ENCODE measurements at regions not wholly inside any gene's neighbourhood (a gene's known extent, or its start where the extent isn't known, plus 50 kb on each side); places are given as distances from the start of the nearest gene placed in this dataset.
A peak's percentile ranks its signal among the peaks of the same experiment; 100 is the strongest.

DNA sequence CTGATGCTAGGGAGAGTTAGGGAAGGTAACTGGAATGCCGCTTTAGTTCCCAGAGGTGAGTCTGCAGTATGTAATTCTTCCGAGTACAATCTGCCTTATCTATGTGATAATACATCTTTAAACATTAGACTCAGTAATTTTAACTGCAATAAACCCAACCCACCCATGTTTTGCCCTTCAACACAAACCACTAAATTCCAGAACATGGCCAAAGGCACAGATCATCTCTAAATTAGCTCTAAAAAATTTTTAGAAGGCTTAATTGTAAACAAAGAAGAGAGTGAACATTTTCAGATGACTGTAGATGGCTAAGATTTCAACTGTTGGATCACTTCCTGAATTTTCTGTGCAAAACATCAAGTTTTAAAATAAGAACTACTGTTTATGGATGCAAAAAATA, 488.7 kb upstream of the ID2 start:
- no peak overlapping the region for H2BK12ac ChIP-seq (ENCODE audit: low read length)
- DNase-seq (ENCODE audit: low spot score) = peak; percentile 14
- no peak overlapping the region for H3K9ac ChIP-seq (ENCODE audit: low read depth, low read length, poor library complexity)
- H2AK5ac ChIP-seq (ENCODE audit: low read depth, low read length) = no peak overlapping the region
- peak overlapping the region; percentile 83 for H3K27ac ChIP-seq (replicated peaks; ENCODE audit: low read length)
- H3K27me3 ChIP-seq (ENCODE audit: control insufficient read depth in 3 of 3, insufficient read depth in 3 of 3, low read depth in 1 of 3, low read length in 3 of 3) = no peaks in the 10 kb centered on the region
- no peak overlapping the region for H2BK120ac ChIP-seq (ENCODE audit: low read depth, low read length)
- H3K4me1 ChIP-seq (ENCODE audit: control insufficient read depth in 2 of 2, insufficient read depth in 1 of 2, low read depth in 1 of 2, low read length in 2 of 2) = peaks cover 16 to 21% of the 10 kb centered on the region in 2 donors
- H3K79me1 ChIP-seq (ENCODE audit: low read depth, low read length) = no peaks in the 10 kb centered on the region
- no peak overlapping the region for H4K8ac ChIP-seq (ENCODE audit: low read depth, low read length)
- no peak overlapping the region for H3K14ac ChIP-seq (ENCODE audit: low read length)
- no peak overlapping the region for H3K23ac ChIP-seq (ENCODE audit: low read depth, low read length, poor library complexity)
- no peak overlapping the region for H2BK5ac ChIP-seq (ENCODE audit: low read length)
- H2AFZ ChIP-seq (ENCODE audit: low read length) = peak overlapping the region; percentile 42
- no peak overlapping the region for H2BK15ac ChIP-seq (ENCODE audit: low read length)
- H3K18ac ChIP-seq (ENCODE audit: low read length) = no peak overlapping the region
- no CpG with 5 or more reads among the region's 2 CpGs for WGBS, 2 donors (ENCODE audit: extremely low coverage in 2 of 2, insufficient read length in 2 of 2, insufficient replicate concordance in 1 of 2)
- H4K91ac ChIP-seq (ENCODE audit: low read depth, low read length, poor library complexity) = no peak overlapping the region
- no peak overlapping the region for H3K4me2 ChIP-seq (ENCODE audit: insufficient read depth, low read length, poor library complexity, severe bottlenecking)
- H3K4me3 ChIP-seq (ENCODE audit: low read length in 2 of 2) = no peak overlapping the region
- H3K9me3 ChIP-seq (replicated peaks in 1 of 2; ENCODE audit: control insufficient read depth in 2 of 2, insufficient read depth in 1 of 2, low read depth in 1 of 2, low read length in 2 of 2) = no peaks in the 10 kb centered on the region
- no peaks in the 10 kb centered on the region for H3K36me3 ChIP-seq (replicated peaks in 1 of 2; ENCODE audit: control insufficient read depth in 2 of 2, insufficient read depth in 2 of 2, low read length in 2 of 2)
- H3K4ac ChIP-seq (ENCODE audit: low read length) = no peak overlapping the region

DNA sequence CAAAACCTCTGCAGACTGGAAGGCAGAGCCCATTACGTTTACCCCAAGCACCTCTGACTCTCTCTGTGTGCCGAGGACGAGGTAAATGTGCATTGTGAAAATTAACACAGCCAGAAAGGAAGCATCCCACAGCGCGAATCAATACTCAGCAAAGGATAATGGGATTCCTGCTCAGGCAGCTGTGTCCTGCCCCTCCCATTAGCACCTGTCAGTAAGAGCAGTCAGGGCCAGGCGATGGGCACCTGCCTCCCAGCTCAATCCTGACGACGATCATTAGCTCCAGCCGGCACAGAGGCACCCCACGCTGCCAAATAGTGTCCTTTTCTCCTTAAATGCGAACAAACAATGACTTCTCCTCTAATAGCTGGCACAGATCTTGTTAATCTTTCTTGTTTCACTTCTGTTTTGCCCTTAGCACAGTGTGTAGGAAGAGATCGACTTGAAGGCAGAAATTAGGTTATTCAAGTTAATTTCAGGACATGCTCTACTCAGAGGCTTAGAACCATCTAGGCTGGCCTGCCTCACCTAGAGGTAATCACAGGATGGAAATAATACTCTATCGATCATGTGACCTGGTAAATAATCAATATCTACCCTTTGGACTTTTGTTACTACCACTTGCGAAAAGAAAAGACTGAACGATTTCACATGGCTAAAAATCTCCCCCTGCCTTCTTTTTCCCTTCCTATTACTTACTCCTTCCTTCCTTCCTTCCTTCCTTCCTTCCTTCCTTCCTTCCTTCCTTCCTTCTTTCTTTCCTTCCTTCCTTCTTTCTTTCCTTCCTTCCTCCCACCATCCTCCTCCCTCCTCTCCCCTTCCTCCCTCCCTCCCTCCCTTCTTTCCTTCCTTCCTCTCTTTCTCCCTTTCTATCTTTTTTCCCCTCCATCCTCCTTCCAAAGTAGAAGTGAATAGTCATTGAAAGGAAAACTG, 487.9 kb upstream of the ID2 start:
- H3K27ac ChIP-seq (replicated peaks; ENCODE audit: low read length) = peak overlapping the region; percentile 83
- WGBS, 2 donors (ENCODE audit: extremely low coverage in 2 of 2, insufficient read length in 2 of 2, insufficient replicate concordance in 1 of 2) = no CpG with 5 or more reads among the region's 15 CpGs
- DNase-seq (ENCODE audit: low spot score) = peak; percentile 80

DNA sequence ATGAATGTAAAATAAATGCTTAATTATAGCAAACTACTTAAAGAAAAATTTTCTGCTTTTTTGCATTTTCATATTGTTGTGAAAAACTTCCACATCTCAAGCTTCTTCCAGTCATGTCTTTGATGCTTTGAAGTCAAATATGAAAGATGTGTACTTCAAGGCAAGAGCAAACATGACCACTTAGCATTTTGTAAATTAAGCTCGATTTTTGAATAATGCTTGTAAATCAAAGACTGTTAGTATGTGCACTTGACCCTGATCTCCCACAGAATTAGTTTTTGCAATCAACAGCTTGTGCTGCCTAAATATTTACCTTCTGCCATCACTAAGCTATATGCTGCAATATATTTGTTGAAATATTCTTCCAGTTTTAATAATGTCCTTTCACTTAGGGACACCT, 486.1 kb upstream of the ID2 start:
- no peak overlapping the region for H3K9ac ChIP-seq (ENCODE audit: low read depth, low read length, poor library complexity)
- no peak for DNase-seq (ENCODE audit: low spot score)
- H2BK5ac ChIP-seq (ENCODE audit: low read length) = no peak overlapping the region
- no peak overlapping the region for H3K14ac ChIP-seq (ENCODE audit: low read length)
- no peak overlapping the region for H2AFZ ChIP-seq (ENCODE audit: low read length)
- H3K18ac ChIP-seq (ENCODE audit: low read length) = no peak overlapping the region
- no peak overlapping the region for H4K8ac ChIP-seq (ENCODE audit: low read depth, low read length)
- H3K36me3 ChIP-seq (replicated peaks in 1 of 2; ENCODE audit: control insufficient read depth in 2 of 2, insufficient read depth in 2 of 2, low read length in 2 of 2) = no peaks in the 10 kb centered on the region
- H2BK12ac ChIP-seq (ENCODE audit: low read length) = no peak overlapping the region
- H2AK5ac ChIP-seq (ENCODE audit: low read depth, low read length) = no peak overlapping the region
- H2BK120ac ChIP-seq (ENCODE audit: low read depth, low read length) = no peak overlapping the region
- no peak overlapping the region for H3K27ac ChIP-seq (replicated peaks; ENCODE audit: low read length)
- no peak overlapping the region for H3K23ac ChIP-seq (ENCODE audit: low read depth, low read length, poor library complexity)
- H3K9me3 ChIP-seq (replicated peaks in 1 of 2; ENCODE audit: control insufficient read depth in 2 of 2, insufficient read depth in 1 of 2, low read depth in 1 of 2, low read length in 2 of 2) = no peaks in the 10 kb centered on the region
- no peak overlapping the region for H3K4me2 ChIP-seq (ENCODE audit: insufficient read depth, low read length, poor library complexity, severe bottlenecking)
- H3K79me1 ChIP-seq (ENCODE audit: low read depth, low read length) = no peaks in the 10 kb centered on the region
- peaks cover 14 to 21% of the 10 kb centered on the region in 2 donors for H3K4me1 ChIP-seq (ENCODE audit: control insufficient read depth in 2 of 2, insufficient read depth in 1 of 2, low read depth in 1 of 2, low read length in 2 of 2)
- no peak overlapping the region for H2BK15ac ChIP-seq (ENCODE audit: low read length)
- no peak overlapping the region for H3K4me3 ChIP-seq (ENCODE audit: low read length in 2 of 2)
- no peaks in the 10 kb centered on the region for H3K27me3 ChIP-seq (ENCODE audit: control insufficient read depth in 3 of 3, insufficient read depth in 3 of 3, low read depth in 1 of 3, low read length in 3 of 3)
- WGBS, 2 donors (ENCODE audit: extremely low coverage in 2 of 2, insufficient read length in 2 of 2, insufficient replicate concordance in 1 of 2) = no CpG with 5 or more reads among the region's 1 CpG
- no peak overlapping the region for H3K4ac ChIP-seq (ENCODE audit: low read length)
- H4K91ac ChIP-seq (ENCODE audit: low read depth, low read length, poor library complexity) = no peak overlapping the region

More for the DNA sequence above, 487.9 kb upstream of the ID2 start:
- Histone ChIP-seq H2AFZ (ENCODE audit: low read length) (peak overlapping the region; percentile 42), H2BK12ac (ENCODE audit: low read length) (no peak overlapping the region), H2BK15ac (ENCODE audit: low read length) (no peak overlapping the region), H4K91ac (ENCODE audit: low read depth, low read length, poor library complexity) (no peak overlapping the region), H2BK120ac (ENCODE audit: low read depth, low read length) (no peak overlapping the region), H3K9me3 (replicated peaks in 1 of 2; ENCODE audit: control insufficient read depth in 2 of 2, insufficient read depth in 1 of 2, low read depth in 1 of 2, low read length in 2 of 2) (no peaks in the 10 kb centered on the region), H2AK5ac (ENCODE audit: low read depth, low read length) (no peak overlapping the region), H3K4me3 (ENCODE audit: low read length in 2 of 2) (no peak overlapping the region), H3K4me2 (ENCODE audit: insufficient read depth, low read length, poor library complexity, severe bottlenecking) (no peak overlapping the region), H3K27me3 (ENCODE audit: control insufficient read depth in 3 of 3, insufficient read depth in 3 of 3, low read depth in 1 of 3, low read length in 3 of 3) (no peaks in the 10 kb centered on the region), H3K9ac (ENCODE audit: low read depth, low read length, poor library complexity) (no peak overlapping the region), H3K23ac (ENCODE audit: low read depth, low read length, poor library complexity) (no peak overlapping the region), H3K36me3 (replicated peaks in 1 of 2; ENCODE audit: control insufficient read depth in 2 of 2, insufficient read depth in 2 of 2, low read length in 2 of 2) (no peaks in the 10 kb centered on the region), H3K18ac (ENCODE audit: low read length) (no peak overlapping the region), H3K4ac (ENCODE audit: low read length) (no peak overlapping the region), H3K79me1 (ENCODE audit: low read depth, low read length) (no peaks in the 10 kb centered on the region), H3K14ac (ENCODE audit: low read length) (no peak overlapping the region), H4K8ac (ENCODE audit: low read depth, low read length) (no peak overlapping the region), H2BK5ac (ENCODE audit: low read length) (no peak overlapping the region), H3K4me1 (ENCODE audit: control insufficient read depth in 2 of 2, insufficient read depth in 1 of 2, low read depth in 1 of 2, low read length in 2 of 2) (peaks cover 16 to 21% of the 10 kb centered on the region in 2 donors)

DNA sequence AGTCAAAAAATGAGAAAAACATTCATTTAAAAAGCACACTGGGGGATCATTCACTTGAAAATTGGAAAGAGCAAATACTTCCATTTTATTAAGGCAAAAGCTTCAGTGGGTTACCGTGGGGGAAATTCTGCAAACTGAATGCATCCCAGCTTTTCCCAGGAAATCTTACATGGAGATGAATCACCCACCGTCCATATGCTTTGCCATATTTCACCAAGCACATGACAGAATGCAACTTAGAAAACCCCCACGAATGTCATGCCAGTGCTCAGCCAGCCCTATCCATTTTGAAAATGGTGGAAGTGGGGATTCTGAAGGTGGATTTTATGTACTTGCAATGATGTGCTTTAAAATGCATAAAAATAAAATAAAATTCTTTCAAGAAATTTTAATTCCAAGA, 485.5 kb upstream of the ID2 start:
- Histone ChIP-seq H3K36me3 (replicated peaks in 1 of 2; ENCODE audit: control insufficient read depth in 2 of 2, insufficient read depth in 2 of 2, low read length in 2 of 2) (no peaks in the 10 kb centered on the region), H3K4me1 (ENCODE audit: control insufficient read depth in 2 of 2, insufficient read depth in 1 of 2, low read depth in 1 of 2, low read length in 2 of 2) (peaks cover 14 to 21% of the 10 kb centered on the region in 2 donors), H2BK15ac (ENCODE audit: low read length) (no peak overlapping the region), H3K14ac (ENCODE audit: low read length) (no peak overlapping the region), H3K9ac (ENCODE audit: low read depth, low read length, poor library complexity) (no peak overlapping the region), H3K23ac (ENCODE audit: low read depth, low read length, poor library complexity) (no peak overlapping the region), H2BK12ac (ENCODE audit: low read length) (no peak overlapping the region), H4K8ac (ENCODE audit: low read depth, low read length) (no peak overlapping the region), H4K91ac (ENCODE audit: low read depth, low read length, poor library complexity) (no peak overlapping the region), H3K27me3 (ENCODE audit: control insufficient read depth in 3 of 3, insufficient read depth in 3 of 3, low read depth in 1 of 3, low read length in 3 of 3) (no peaks in the 10 kb centered on the region), H3K79me1 (ENCODE audit: low read depth, low read length) (no peaks in the 10 kb centered on the region), H3K18ac (ENCODE audit: low read length) (no peak overlapping the region), H2BK5ac (ENCODE audit: low read length) (no peak overlapping the region), H2AK5ac (ENCODE audit: low read depth, low read length) (no peak overlapping the region), H3K4me2 (ENCODE audit: insufficient read depth, low read length, poor library complexity, severe bottlenecking) (no peak overlapping the region), H3K27ac (replicated peaks; ENCODE audit: low read length) (no peak overlapping the region), H2BK120ac (ENCODE audit: low read depth, low read length) (no peak overlapping the region), H2AFZ (ENCODE audit: low read length) (no peak overlapping the region), H3K4me3 (ENCODE audit: low read length in 2 of 2) (no peak overlapping the region), H3K9me3 (replicated peaks in 1 of 2; ENCODE audit: control insufficient read depth in 2 of 2, insufficient read depth in 1 of 2, low read depth in 1 of 2, low read length in 2 of 2) (no peaks in the 10 kb centered on the region), H3K4ac (ENCODE audit: low read length) (no peak overlapping the region)
- DNase-seq (ENCODE audit: low spot score) = no peak
- WGBS, 2 donors (ENCODE audit: extremely low coverage in 2 of 2, insufficient read length in 2 of 2, insufficient replicate concordance in 1 of 2) = no CpG with 5 or more reads among the region's 3 CpGs

Data from neuronal stem cell (in vitro differentiated cells).